NCI-H748 (cell line): ENCODE measurements at regions not wholly inside any gene's neighbourhood (a gene's known extent, or its start where the extent isn't known, plus 50 kb on each side); places are given as distances from the start of the nearest gene placed in this dataset.
A peak's percentile ranks its signal among the peaks of the same experiment; 100 is the strongest.
"Not testable (repeated sequence)": the region's sequence is repeated elsewhere in the genome, so short reads cannot be mapped to it uniquely, and the experiment has no call there.

Source experiments
- DNase-seq: peaks from one replicate; lab custom pipeline; 2025; ENCODE audit not compliant: unreplicated experiment; lab: John Stamatoyannopoulos, UW

GRCh38 chr4:187059895-187060294, 336.2 kb upstream of the FAT1 start:
- DNase-seq = no peak

DNA sequence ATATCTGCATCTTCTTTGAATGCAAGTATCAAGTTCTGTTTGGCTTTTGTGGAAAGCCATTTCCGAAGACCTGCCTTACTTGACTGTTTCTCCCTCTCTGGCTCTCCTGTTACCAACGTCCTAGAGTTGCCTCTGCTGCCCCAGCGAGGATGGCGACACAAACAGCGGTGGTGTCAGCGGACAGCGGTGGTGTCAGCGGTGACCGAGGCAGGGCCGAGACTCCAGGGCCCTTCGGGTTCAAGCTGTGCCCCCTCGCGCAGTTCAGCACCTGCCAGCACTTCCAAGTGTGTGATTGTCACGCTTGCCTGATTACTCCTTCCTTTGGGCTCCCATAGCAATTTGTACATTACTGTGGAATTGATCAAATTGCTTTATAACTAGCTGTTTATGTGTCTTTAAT, 336.9 kb upstream of the FAT1 start:
- DNase-seq = no peak

DNA sequence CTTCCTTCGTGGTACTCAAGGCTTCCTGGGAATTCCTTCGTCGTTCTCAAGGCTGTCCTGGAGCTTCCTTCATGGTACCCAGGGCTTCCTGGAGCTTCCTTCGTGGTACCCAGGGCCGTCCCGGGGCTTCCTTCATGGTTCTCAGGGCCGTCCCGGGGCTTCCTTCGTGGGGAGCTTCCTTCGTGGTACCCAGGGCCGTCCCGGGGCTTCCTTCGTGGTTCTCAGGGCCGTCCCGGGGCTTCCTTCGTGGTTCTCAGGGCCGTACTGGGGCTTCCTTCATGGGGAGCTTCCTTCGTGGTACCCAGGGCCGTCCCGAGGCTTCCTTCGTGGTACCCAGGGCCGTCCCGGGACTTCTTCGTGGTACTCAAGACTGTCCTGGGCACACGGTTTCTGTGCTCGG, 339.6 kb upstream of the FAT1 start:
- no peak for DNase-seq

DNA sequence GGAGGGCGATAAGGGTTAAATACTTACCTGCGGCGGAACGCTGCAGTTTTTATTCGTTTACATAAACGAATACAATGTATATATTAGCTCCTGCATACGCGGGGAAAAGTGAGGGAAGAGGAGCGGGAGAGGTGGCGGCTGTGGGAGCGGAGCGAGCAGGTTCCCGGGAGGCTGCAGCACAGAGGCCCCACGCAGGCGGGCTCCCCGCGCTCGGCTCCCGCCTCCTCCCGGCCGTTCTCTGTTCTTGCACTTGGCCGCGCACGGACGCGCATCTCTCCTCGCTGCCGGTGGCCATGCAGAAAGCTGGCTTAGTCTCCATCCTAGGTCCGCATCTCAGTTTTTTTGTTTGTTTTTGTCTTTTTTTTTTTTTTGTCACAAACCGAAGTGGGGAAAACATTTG, 340.4 kb upstream of the FAT1 start:
- DNase-seq = no peak

DNA sequence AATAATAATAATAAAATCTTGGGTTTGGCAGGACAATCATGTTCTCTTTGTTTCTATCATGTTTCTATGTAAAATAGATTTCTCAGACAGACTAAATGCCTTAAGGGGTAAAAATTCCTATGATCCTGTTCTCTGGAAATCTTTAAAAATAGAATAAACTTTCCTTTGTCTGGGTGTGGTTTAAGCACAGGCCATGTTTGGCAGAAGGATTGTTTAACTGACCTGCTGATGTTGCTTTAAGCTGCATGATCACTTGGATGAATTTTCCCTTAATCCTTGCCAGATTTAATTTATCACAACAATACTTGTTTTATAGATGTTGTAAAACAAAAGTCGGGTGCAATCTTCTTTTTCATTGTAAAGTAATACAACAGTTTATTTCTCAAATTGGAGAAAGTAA, 341.7 kb upstream of the FAT1 start:
- DNase-seq = no peak

- DNase-seq = no peak
Measured at GRCh38 chr4:187065806-187066205, 342.1 kb upstream of the FAT1 start.

- DNase-seq = no peak
Measured at GRCh38 chr4:187069398-187069797, 345.7 kb upstream of the FAT1 start.

DNA sequence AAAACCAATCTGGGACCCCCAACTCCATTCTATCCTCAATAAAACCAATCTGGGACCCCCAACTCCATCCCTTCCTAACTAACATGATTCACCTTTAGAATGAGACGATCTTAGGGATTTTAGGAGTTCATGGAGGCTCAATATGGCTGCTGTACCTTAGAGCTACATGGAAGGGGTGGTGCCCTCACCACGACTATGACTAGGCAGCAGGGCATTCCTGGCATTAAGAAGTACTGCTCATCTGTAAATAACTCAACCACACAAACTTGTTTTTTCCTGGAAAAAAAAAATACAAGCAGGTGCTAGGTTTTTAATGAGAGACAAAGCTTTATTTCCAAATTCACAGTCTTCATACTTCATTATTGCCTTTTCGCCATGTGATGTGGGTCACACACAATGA, 346.5 kb upstream of the FAT1 start:
- no peak for DNase-seq

DNA sequence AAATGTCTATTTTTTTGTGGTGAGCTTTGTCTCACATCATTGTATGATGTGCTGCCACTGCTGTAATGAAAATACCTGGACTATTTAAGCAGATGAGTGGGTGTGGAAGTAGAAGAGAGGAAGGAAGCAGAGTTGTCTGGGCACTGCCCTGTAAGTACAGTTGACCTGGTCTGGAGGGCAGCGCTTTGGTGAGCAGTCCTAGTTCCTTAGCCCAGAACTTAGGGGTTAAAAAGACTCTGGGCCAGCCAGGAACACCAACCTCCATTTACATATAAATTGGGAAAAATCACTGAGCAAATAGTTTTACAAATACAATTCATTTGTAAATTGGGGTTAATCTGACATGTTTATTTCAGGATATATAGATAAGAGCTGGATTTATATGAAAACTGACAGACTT, 347.1 kb upstream of the FAT1 start:
- no peak for DNase-seq

- DNase-seq = no peak
Measured at GRCh38 chr4:187071946-187072600, 348.4 kb upstream of the FAT1 start.

GRCh38 chr4:187073820-187074219, 350.2 kb upstream of the FAT1 start:
- no peak for DNase-seq

GRCh38 chr4:187075514-187075913, 351.9 kb upstream of the FAT1 start:
- DNase-seq = no peak

DNA sequence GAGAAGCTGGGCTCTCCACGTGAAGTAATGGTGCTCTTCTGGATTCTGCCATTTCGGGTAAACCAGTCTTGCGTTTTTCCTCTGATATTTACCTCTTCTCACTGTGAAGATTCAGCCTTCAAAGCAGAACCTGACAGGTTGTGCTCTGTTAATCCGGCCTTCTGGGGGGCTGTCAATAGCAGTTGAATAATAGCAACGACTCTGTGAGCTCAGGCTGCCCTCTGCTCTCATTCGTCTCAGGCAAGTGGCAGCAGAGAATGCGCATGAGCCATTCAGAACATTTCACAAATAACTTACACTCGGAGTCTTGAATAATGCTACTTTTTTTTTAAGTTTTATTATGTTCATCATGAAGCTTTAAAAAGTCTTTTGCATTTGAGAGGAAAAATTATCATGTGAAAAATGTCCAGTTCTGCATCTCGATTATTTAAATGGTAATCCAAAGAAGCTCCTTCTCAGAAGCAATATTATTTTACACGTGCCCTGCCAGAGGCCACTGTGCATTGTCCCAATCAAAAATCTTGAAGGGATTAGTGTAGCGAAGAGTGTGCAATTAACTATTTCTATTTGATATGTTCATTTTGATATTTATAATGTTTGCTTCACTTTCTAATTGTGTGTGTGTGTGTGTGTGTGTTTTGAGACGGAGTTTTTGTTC, 354.2 kb upstream of the FAT1 start:
- no peak for DNase-seq

GRCh38 chr4:187084701-187085100, 361.0 kb upstream of the FAT1 start:
- DNase-seq = no peak

GRCh38 chr4:187085339-187085738, 361.7 kb upstream of the FAT1 start:
- no peak for DNase-seq

- DNase-seq = no peak
Measured at GRCh38 chr4:187086151-187086550, 362.5 kb upstream of the FAT1 start.

GRCh38 chr4:187088070-187088799, 364.6 kb upstream of the FAT1 start:
- DNase-seq = no peak

GRCh38 chr4:187090401-187090800, 366.7 kb upstream of the FAT1 start:
- no peak for DNase-seq

DNA sequence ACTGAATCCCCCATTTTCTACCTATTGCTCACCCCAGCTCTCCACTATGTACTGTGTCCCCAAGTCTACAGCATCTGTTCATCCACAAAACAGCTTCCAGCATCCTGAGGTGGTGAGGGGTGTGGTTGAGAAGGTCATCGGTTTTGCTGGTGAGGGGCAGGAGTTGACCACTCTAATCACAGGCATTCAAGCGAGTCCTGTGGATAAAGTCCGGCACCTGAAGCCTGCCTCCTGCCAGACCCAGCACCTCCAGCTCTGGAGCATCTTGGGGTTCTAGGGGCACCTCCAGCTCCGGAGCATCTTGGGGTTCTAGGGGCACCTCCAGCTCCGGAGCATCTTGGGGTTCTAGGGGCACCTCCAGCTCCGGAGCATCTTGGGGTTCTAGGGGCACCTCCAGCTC, 367.2 kb upstream of the FAT1 start:
- DNase-seq = not testable (repeated sequence)

GRCh38 chr4:187094144-187094543, 370.5 kb upstream of the FAT1 start:
- no peak for DNase-seq

DNA sequence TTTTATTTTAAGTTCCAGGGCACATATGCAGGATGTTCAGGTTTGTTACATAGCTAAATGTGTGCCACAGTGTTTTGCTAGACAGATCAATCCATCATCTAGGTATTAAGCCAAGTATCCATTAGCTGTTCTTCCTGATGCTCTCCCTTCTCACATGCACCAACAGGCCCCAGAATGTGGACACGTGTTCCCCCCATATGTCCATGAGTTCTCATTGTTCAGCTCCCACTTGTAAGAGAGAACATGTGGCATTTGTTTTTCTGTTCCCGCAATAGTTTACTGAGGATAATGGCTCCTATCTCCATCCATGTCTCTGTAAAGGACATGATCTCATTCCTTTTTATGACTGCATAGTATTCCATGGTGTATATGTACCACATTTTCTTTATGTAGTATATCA, 374.8 kb upstream of the FAT1 start:
- no peak for DNase-seq

GRCh38 chr4:187103351-187103750, 379.7 kb upstream of the FAT1 start:
- peak; percentile 95 for DNase-seq
